Upper lobe of right lung (tissue), 1 donor: ENCODE measurements at regions not wholly inside any gene's neighbourhood (a gene's known extent, or its start where the extent isn't known, plus 50 kb on each side); places are given as distances from the start of the nearest gene placed in this dataset.

Experiments
- ATAC-seq: fragments of 200-7000 bp; cut with Tn5 transposase; one replicate; pipeline ENCODE4 v1.9.1; 2020; ENCODE audit warnings: mild to moderate bottlenecking, moderate library complexity
- DNase-seq: peaks from one replicate; pipeline ENCODE4 v3.0.0-alpha.2; 2020
- H3K27ac ChIP-seq: fragments of 200-600 bp; one replicate; pipeline ENCODE4 v1.8.0; 2022
- H3K27me3 ChIP-seq: fragments of 200-600 bp; one replicate; pipeline ENCODE4 v1.8.0; 2022; ENCODE audit warnings: mild to moderate bottlenecking
- H3K36me3 ChIP-seq: fragments of 200-600 bp; one replicate; pipeline ENCODE4 v1.8.0; 2022
- H3K4me1 ChIP-seq: fragments of 200-600 bp; one replicate; pipeline ENCODE4 v1.8.0; 2022
- H3K4me3 ChIP-seq: fragments of 200-600 bp; one replicate; pipeline ENCODE4 v1.8.0; 2022; ENCODE audit warnings: mild to moderate bottlenecking
- H3K9me3 ChIP-seq: fragments of 200-600 bp; one replicate; pipeline ENCODE4 v1.8.0; 2022
- intact Hi-C: fragments of 100-400 bp; cut with DNase I; formaldehyde crosslinking; loops from one replicate; pipeline ENCODE4 v1.11.0; 2022
- TF ChIP-seq, protein P1 (sequence below): fragments of 200-600 bp; IDR thresholded peaks from one replicate; pipeline ENCODE4 v1.8.0; 2022; ENCODE audit warnings: antibody characterized with exemption
- donor health status: DM: no; HTN: yes; CAD: no; lungs with severe emphysema.

DNA sequence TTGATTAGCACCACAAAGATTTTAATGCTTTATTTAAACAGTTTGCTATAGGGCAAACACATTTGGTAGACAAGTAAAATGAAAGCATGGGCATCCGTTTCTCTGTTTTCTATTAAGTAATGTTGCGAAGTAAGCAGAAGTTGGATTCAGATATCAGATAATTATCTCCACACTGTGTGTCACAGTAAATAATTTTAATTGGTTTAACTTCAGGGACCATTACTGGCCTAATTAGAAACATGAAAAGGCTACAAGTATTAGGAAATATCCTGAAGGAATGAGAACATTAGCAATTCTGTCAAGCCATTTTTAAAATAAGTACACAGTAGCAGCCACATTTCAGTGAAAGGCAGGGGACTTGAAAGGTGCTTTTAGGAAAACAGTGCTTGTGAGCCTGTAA is 975.4 kb downstream of the NR2F1-AS1 start:
- ATAC-seq (no peak), DNase-seq (no peak)
- Histone ChIP-seq H3K36me3 (no peaks in the 10 kb centered on the region), H3K4me3 (no peak overlapping the region), H3K4me1 (no peaks in the 10 kb centered on the region), H3K27ac (no peak overlapping the region), H3K27me3 (no peaks in the 10 kb centered on the region), H3K9me3 (no peaks in the 10 kb centered on the region)
- intact Hi-C loops: no loop called here
- TF ChIP-seq, protein P1, sequence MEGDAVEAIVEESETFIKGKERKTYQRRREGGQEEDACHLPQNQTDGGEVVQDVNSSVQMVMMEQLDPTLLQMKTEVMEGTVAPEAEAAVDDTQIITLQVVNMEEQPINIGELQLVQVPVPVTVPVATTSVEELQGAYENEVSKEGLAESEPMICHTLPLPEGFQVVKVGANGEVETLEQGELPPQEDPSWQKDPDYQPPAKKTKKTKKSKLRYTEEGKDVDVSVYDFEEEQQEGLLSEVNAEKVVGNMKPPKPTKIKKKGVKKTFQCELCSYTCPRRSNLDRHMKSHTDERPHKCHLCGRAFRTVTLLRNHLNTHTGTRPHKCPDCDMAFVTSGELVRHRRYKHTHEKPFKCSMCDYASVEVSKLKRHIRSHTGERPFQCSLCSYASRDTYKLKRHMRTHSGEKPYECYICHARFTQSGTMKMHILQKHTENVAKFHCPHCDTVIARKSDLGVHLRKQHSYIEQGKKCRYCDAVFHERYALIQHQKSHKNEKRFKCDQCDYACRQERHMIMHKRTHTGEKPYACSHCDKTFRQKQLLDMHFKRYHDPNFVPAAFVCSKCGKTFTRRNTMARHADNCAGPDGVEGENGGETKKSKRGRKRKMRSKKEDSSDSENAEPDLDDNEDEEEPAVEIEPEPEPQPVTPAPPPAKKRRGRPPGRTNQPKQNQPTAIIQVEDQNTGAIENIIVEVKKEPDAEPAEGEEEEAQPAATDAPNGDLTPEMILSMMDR: no peak

DNA sequence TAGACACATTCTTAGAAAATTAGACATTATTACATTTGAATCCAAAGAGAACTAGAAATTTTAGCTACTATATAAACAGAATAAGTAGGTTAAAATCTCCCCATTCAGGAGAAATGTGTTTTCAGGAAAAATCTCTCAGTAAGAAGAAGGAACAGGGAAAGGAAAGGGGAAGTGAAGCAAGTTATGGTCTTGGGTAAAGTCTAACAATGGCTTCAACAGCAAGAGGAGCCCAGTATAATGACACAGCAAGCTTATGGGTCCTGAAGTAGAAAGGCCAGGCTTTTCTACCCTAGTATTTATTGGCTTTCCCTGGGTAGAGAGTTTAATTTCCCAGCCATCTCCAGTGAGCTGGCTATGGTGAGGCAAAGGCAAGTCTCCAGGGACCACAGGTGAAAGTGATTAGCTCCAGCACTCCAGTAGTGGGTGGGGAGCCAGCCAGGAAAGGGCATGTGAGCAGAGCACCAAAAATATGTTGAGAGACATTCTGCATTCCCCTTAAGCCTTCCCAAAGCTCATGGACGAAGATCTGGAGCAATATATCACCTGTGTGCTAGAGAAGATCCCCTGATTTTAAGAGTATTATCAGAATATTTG is 981.7 kb downstream of the NR2F1-AS1 start:
- TF ChIP-seq, protein P1: no peak
- H3K27me3 ChIP-seq: no peaks in the 10 kb centered on the region
- no peak overlapping the region for H3K4me3 ChIP-seq
- no peaks in the 10 kb centered on the region for H3K9me3 ChIP-seq
- H3K36me3 ChIP-seq: no peaks in the 10 kb centered on the region
- ATAC-seq (no peak), DNase-seq (no peak)
- H3K27ac ChIP-seq: no peak overlapping the region
- intact Hi-C loops: no loop called here
- H3K4me1 ChIP-seq: no peaks in the 10 kb centered on the region

DNA sequence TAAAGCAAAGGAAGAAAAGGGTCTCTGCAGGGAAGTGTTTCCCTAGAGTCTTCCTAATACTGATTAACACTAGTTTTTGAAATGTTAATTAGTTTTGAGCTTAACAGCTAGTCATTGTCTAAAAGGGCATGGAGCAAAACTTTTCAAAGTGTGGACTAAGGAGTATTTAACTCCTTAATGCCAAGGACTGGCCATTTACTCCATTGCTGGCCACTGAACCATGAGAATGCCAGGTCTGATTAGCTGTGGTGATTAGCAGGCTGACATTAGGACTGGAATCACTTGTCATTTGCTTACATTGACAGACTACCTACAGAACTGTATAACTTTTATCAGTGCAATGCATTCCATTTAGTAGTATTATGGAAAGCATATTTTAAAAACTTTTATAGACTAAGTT is 987.0 kb downstream of the NR2F1-AS1 start:
- Histone ChIP-seq H3K27me3 (no peaks in the 10 kb centered on the region), H3K9me3 (no peaks in the 10 kb centered on the region), H3K4me3 (no peak overlapping the region), H3K27ac (no peak overlapping the region), H3K36me3 (no peaks in the 10 kb centered on the region), H3K4me1 (no peaks in the 10 kb centered on the region)
- DNase-seq (no peak), ATAC-seq (no peak)
- intact Hi-C loops: no loop called here
- TF ChIP-seq, protein P1: no peak

DNA sequence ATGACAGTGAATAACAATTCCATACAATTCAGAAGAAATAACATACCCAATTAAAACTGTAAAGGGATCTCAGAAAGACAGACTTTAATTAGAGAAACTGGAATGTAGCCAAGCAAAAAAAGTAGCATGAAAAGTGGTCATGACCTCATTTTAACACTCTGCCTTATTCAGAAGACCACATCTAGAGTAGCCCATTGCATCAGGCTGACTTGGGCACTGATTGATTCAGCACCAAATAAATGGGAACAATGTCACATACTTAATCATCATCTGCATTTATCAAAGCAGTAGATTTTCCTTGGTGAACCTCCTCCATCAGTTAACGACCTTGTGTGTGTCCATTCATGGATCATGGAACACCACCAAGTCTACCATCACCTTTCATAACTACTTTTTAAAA is 992.1 kb downstream of the NR2F1-AS1 start:
- Histone ChIP-seq H3K36me3 (no peaks in the 10 kb centered on the region), H3K9me3 (no peaks in the 10 kb centered on the region), H3K4me1 (no peaks in the 10 kb centered on the region), H3K27me3 (no peaks in the 10 kb centered on the region), H3K27ac (no peak overlapping the region), H3K4me3 (no peak overlapping the region)
- TF ChIP-seq, protein P1: no peak
- intact Hi-C loops: no loop called here
- DNase-seq (no peak), ATAC-seq (no peak)

DNA sequence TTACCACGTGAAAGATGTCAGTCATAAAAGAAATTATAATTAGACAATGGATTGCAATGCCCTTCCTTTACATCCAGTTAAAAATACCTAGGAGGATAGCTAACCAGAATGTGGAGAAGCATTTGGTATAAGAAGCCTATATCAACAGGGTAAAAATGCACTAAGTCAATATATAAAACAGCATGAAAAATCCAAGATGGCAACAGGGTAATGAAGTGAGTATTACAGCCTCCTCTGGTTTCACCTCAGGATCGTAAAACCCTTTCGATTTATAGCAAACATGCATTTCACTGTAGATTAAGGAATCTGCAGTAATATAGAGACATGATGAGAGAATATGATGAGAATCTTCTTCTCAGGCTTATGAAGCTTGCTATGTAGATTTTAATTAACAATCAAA is 999.3 kb downstream of the NR2F1-AS1 start:
- TF ChIP-seq, protein P1: no peak
- no peaks in the 10 kb centered on the region for H3K36me3 ChIP-seq
- intact Hi-C loops: no loop called here
- ATAC-seq (no peak), DNase-seq (no peak)
- no peak overlapping the region for H3K27ac ChIP-seq
- H3K9me3 ChIP-seq: no peaks in the 10 kb centered on the region
- H3K27me3 ChIP-seq: no peaks in the 10 kb centered on the region
- H3K4me3 ChIP-seq: no peak overlapping the region
- no peaks in the 10 kb centered on the region for H3K4me1 ChIP-seq

DNA sequence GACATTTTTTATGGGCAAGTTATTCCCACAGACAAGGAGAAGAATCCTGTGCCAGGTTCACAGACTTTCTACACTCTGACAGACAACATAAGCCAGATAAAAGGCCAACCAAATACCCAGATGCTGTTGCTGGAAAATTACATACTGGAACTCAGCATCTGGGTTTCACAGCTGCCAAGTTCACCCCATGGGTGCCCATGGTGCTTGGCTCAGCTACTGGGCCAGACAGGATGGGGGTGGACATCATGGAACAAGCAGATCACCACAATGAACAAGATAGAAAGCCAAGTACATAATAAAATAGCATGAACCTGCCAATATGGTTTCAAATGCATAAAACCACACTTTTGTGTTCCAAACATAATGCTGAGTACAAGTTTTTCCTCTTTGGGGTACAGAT is 999.8 kb downstream of the NR2F1-AS1 start:
- TF ChIP-seq, protein P1: no peak
- H3K36me3 ChIP-seq: no peaks in the 10 kb centered on the region
- no peak overlapping the region for H3K27ac ChIP-seq
- no peaks in the 10 kb centered on the region for H3K9me3 ChIP-seq
- H3K4me1 ChIP-seq: no peaks in the 10 kb centered on the region
- H3K4me3 ChIP-seq: no peak overlapping the region
- intact Hi-C loops: no loop called here
- no peak for ATAC-seq
- H3K27me3 ChIP-seq: no peaks in the 10 kb centered on the region
- no peak for DNase-seq
